RPMI7951 (cell line): ENCODE measurements at regions not wholly inside any gene's neighbourhood (a gene's known extent, or its start where the extent isn't known, plus 50 kb on each side); places are given as distances from the start of the nearest gene placed in this dataset.
"Not testable (repeated sequence)": the region's sequence is repeated elsewhere in the genome, so short reads cannot be mapped to it uniquely, and the experiment has no call there.

ENCODE experiments used
- DNase-seq: peaks from one replicate; pipeline ENCODE4 v3.0.0-alpha.2; 2012; ENCODE audit warnings: low read depth

DNA sequence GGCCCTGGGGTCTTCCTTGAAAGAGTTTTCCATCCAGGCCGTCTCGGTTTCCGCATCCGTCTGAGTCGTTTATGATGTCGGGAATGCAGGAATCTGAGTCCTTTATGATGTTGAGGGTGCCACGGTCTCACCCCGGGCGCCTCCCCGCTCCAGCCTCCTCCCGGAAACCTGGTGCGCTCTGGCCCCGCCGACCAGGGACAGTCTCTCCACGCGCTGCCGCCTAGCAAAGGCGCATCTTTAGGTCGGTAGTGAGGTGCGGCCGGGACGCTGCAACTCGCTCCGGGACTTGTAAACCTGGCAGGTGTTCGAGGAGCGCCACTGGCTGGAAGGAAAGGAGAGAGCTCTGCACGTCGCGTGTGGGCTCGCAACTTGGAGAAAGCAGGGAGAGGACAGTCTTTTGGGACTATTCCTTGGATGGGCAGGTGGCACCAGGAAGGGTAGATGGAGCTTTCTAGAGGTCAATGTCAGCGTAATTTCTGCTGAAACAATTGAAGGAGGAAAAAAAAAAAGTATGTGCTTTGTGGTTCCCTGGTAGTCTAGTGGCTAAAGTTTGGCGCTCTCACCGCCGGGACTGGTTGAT lies 132.0 kb downstream of the FAM72B start:
- not testable (repeated sequence) for DNase-seq

DNA sequence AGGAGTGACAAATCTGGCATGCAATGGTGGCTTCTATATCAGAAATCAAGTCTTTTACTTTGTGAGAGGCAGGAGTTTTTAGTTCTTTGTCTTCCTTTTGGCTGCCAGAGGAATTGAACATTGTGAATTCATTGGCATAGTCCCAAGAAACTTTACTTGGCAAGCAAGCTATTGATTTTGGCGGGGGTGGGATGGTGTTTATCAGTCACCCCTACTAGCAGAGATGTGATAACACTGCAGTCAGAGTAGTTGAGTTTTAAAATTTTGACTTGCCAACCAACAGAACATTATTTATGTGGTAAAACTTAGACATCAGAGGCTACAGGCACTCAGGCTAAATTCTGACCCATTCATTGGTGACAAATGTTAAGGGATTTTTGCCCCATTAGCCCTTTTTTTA lies 129.2 kb downstream of the FAM72B start:
- DNase-seq = not testable (repeated sequence)

DNA sequence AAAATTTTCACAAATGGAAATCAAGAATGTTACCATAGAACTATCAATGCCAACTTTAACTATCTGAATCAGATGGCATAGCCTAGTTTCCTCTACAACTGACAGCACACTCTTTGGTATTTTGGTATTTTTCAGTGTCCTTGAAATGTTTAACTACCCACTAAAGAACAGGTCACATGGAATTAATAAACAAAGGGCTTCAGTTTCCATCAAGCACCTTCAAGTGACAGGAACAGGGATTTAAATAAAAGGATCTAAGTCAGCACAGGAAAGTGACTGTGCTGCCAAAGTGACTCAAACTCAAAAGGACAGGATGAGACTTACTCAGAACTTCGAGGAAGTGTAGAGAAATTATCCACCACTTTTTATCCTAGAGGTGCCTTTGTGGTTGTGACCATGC lies 117.2 kb downstream of the FAM72B start:
- not testable (repeated sequence) for DNase-seq

DNA sequence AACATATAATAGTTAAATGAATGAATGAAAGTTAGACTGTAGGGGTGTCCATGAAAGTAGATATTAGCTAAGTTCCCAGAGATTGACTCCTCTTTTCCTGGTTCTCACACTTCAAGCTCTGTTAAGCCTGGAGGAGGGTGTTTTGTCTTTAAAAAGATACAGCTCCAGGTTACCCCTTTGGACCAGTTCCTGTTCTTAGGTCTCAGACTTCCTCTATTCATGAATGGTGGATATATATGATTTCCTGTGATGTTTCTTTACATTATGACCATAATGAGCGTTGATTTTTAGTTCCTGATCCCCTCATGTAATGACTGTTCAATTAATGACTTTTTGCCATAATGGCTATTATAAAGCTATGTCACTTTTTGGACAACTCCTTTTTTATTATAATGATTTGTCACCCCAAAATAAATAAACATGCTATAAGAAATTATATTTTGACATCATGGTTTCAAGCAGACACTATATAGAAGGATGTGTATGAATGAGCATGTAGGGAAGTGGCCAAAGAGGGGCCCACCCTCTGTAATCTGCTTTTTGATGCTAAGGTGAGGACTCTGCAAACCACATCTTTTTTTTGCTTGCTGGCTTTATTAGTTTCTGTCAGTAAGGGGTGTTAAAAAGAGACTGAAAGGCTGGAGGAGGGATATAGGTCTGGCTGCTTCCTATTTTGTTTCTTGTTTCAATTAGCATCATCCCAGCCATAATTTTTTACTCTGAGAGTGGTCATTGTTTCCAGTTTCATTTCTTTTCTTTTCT lies 115.2 kb downstream of the FAM72B start:
- DNase-seq = not testable (repeated sequence)

DNA sequence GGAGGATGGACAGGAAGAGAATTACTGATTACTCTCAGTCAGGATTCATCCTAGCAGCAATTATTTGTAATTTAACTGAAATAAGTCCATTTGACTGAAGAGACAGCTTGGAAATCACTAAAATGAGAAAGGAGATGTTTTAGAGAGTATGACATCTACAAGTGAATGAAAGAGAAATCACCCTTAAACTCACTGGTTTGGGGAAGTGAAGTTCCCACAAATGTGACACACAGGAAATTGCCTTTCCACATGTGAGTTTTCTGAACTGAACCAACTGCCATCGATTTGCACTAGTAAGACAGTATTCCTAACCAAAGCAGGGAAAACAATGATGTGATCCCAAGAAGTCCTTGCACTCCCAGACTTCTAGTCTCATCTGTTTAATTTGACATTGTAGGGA lies 110.3 kb downstream of the FAM72B start:
- not testable (repeated sequence) for DNase-seq

DNA sequence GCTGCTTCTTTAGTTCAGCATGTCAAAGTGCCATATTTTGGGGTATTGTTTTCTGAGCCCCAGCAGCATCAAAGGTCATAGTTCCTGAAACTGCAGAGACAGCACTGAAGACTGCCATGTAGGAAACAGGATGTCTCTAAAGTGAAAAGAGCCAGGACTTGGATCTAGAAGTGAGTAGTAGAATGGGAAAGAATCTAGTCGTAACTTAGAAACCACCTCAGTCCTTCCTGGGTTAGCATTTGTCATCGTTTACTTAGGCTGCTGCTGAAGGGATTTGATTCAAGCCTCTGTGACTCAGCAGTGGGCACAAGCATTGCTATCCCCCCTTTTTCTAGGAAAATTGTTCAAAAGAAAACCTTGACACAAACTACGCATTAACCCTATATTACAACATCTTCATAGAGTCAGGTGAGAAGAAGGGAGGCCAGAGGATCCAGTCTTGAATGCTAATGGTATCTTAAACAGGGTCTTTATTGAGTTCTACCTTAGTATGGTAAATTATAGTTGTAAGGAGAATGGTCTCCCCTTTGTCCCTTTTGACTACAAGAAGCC lies 108.8 kb downstream of the FAM72B start:
- DNase-seq = not testable (repeated sequence)

DNA sequence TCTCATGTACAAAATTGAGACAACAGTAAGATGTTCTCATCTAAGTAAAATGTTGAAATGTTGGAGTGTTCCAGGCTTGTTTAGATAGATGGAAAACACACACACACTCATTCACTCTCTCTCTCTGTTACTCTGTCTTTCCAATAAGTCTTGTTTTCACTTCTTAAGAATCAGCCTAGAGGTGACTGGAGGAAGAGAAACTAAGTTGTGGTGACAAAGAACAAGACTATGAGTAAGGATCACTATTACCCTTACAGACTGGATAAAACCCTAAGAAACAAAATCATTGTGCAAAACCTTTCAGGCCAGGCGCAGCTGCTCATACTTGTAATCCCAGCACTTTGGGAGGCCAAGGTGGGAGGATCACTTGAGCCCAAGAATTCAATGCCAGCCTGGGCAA lies 107.5 kb downstream of the FAM72B start:
- not testable (repeated sequence) for DNase-seq

DNA sequence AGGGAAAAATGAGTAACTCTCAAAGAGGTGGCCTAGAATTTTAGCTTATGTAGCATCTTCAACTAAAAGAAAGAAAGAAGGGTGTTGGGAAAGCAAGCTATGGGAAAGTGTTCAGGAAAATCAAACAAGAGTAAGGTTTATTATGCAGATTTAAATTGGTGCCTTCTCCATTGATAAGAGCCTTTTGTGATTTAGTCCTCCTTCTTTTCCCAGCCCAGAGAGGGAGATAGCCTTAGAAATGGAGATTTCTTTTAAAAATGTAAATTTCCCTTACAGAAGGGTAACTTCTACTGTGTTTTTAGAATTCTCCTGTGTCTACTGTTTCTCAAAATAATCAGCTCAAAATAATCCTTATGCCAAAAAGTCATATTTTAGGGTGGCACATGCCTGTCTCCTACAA lies 104.5 kb downstream of the FAM72B start:
- not testable (repeated sequence) for DNase-seq

DNA sequence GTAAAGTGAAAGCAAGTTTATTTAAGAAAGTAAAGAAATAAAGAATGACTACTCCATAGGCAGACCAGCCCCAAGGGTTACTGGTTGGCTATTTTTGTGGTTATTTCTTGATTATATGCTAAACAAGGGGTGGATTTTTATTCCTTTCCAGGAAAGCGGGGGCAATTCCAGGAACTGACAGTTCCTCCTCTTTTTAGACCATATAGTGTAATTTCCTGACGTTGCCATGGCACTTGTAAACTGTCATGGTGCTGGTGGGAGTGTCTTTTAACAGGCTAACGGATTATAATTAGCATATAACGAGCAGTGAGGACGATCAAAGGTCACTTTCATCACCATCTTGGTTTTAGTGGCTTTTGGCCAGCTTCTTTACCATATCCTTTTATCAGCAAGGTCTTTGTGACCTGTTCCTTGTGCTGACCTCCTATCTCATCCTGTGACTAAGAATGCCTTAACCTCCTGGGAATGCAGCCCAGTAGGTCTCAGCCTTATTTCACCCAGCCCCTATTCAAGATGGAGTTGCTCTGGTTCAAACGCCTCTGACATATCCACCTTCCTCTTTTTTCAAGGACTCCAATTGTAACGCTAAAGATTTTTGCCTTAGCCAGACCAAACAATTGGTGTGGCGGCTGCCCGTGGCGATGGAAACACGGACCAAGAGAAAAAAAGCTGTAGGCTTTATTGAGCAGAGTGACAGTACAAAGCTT lies 103.8 kb downstream of the FAM72B start:
- DNase-seq = peak; percentile 1

DNA sequence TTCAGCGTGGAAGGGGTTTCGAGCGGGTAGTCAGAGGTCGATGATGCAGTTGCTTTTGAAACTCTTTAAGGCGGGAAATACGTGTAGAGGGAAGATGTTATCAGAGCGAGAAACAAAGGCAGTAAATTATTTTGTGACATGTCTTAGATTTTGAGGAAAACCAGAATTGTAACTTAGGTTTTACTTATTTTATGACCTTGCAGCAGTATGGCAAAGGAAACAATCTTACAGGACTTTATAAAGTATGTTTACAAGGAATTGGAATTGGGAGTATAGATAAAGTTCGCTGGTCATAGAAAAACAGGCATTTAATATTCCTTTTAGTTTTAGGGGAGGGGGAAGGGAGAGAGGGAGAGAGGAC lies 103.3 kb downstream of the FAM72B start:
- not testable (repeated sequence) for DNase-seq

DNA sequence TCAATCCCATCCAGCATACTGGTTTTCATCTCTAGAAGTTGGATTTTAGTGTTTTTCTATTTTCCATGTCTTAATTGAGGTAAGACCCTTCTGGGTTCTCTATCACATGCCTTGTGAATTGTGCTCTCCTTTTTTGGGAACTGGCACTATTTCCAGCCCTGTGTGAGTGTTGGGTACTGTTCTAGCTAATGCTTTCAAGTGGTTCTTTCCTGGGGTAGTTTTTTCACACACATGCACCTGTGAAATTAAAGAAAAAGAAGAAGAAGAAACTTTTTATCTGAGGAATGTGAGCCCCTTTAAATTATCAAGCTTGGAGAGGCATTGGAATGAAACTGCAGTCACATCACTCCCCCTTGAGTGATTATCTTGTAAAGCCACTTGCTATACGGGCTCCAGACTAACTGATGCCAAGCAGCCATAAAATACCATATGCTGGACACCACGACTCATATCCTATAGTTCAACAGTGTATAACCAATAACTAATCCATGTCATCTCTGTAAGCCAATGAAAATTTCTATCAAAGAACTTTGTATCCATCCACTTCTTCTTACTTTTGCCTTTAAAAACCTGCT lies 102.4 kb downstream of the FAM72B start:
- not testable (repeated sequence) for DNase-seq

DNA sequence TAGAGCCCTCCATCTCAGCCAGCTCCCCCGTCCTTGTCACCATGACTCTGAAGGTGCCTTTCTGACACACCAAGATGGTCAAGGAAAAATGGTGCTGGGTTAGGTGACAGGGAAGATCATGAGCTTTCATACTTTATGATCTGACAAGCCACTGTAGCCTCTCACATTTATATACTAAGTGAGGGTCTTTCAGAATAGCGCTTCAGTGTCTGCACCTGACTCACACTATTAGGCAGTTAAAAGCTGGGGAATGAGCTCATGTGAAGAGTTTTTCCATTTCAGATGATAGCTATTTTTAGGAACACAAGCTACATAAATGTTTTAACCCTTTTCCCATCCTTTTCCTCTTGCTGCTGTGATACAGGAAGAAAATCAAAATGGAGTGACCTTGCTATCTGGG lies 101.1 kb downstream of the FAM72B start:
- not testable (repeated sequence) for DNase-seq

DNA sequence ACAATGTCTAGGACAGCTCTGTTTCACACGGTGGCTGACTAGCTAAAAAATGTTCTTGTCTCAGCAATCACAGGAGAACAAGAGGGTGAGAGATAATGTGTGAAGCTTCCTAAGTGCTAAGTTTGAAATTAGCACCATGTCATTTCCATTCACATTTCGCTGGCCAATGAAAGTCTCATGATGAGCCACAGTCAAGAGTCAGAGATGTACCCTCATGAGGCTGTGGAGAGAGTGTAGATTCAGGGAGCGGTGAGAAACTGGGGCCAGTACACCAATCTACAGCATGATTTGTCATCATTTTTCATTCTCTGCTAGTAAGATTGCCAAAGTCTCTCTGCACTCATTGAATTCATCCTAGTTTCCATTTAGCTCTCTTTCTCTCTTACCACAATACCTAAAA lies 97.9 kb downstream of the FAM72B start:
- DNase-seq = not testable (repeated sequence)

DNA sequence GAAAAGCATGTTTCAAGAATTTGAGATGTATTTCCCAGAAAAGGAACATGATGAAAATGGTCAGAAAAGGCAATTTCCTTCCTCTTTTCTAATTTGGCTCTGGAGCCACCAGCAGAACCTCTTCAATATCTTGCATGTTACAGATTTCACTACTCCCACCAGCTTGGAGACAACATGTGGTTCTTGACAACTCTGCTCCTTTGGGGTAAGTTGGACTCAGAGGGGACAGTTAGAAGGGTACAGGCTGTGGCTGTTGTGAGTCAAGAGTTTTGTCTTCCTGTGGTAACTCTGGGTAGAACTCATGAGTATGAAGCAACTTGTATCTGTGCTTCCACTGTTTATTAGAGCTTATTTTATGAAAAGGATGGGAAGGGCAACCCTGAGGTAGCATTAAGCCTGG lies 96.9 kb downstream of the FAM72B start:
- DNase-seq = not testable (repeated sequence)

DNA sequence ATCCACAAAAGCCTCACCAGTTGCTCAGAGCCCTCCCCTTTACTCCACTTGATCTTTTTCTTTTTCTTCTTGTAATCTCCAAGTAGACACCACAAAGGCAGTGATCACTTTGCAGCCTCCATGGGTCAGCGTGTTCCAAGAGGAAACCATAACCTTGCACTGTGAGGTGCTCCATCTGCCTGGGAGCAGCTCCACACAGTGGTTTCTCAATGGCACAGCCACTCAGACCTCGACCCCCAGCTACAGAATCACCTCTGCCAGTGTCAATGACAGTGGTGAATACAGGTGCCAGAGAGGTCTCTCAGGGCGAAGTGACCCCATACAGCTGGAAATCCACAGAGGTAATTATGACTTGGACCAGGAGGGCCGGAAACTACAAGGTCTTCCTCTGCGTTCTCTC lies 95.6 kb downstream of the FAM72B start:
- DNase-seq = not testable (repeated sequence)

DNA sequence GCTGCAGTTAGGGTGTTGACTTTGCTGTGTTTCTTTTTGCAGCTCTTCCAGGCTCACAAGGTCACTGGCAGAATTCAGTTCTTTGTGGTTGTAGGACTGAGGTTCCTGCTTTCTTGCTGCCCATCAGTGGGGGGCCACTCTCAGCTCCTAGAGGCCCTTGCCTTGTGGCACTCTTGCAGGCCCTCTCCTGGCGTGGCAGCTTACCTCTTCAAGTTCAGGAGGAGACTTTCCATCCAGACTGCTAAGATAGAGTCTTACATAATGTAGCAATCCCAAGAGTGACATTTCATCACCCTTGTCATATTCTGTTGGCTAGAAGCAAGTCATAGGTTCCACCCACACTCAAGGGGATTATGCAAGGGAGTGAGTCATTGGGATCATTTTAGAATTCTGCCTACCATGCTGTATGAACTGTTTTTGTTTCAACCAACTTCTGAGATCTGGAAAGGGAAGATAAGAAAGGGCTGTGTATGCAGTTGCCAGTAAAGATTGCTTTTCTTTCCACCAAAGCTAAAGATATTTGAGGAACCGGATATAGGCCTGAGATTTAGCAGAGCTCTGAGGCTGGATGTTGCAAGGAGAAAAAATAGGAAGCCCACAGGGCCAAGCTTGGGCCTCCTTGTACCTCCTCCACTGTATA lies 91.7 kb downstream of the FAM72B start:
- peak; percentile 23 for DNase-seq

DNA sequence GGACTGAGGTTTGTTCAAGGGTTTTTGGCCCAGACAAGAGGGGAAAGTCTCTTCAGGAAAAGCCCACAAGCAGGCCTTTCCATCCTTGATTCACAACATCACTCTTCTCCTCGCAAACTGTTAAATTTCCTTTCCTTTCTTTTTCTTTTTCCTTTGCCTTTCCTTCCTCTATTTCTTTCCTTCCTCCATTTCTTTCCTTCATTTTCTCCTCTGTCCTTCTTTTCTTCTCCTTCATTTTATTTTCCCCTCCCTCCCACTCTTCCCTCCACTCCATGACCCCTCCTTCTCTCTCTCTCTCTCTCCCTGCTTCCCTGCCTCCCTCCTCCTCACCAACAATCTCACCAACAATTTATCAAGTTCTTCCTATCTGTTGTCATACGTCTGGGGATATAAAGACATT lies 89.1 kb downstream of the FAM72B start:
- DNase-seq = not testable (repeated sequence)

DNA sequence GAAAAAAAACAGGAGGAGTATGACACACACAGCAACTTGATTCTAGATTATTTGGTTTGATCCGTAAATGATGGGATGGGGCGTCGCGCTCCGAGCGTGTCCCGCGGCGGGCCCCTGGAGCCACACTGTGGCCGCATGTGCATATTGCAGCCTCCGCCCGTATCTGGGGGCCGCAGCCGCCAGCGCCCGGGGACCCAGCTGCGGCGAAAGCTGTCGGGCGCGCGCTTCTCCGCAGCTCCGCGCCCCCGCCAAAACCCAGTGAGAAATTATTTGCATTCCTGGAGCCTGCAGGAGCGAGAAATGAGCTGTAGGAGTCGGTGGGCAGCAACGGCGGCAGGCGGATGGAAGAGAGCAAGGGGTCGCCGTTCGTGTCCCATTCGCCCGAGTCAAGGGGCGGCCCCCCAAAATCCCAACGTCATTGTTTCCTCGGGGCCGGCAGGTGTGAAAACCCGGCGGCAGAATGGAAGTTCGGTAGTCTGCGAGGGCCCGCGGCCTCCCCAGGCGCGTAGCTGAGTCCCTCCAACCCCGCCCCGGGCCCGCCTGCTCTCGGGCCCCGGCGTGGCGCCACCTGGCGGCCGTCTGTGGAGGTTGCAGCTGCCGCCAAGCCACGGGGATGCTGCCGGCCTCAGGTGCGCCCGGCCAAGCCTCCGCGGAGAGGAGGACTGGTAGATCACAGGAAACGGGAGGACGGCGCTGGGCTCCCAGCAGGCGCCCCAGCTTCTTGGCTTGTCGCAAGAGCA lies 86.8 kb downstream of the FAM72B start:
- DNase-seq = peak; percentile 50

DNA sequence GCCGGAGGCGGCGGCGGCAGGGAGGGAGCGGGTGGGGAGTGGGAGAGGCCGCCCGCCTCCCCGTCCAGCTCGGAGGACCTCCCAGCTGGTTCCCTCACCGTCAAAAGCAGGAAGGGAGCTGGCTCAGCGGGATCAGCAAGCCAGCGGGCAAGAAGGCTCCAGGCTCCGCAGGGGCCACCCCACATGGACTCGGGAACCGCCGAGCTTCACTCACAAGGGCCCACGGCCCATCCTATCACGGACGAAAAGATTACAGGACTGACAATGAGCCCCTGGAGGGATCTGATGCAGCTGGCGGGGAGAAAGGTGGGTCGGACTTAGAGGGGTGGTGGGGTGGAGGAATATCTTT lies 86.3 kb downstream of the FAM72B start:
- DNase-seq = not testable (repeated sequence)

DNA sequence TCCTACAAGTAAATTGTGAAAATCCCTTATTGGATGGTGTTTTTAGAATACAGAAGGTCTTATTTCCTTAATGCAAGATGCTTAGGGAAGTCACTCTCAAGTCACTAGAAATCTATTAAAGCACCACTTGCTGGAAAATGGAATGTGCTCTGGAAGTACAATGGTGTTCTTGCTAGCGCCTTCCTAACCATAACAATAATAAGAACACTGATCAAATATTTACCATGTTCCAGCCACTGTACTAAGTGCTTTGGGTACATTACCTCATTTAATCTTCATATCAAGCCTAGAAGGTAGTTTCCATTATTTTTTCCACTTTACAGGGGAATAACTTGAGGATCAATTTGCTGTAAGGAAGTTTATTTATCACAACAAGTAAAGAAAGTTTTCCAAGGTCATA lies 75.1 kb downstream of the FAM72B start:
- DNase-seq = not testable (repeated sequence)
